H1 (cell line): ENCODE measurements at regions not wholly inside any gene's neighbourhood (a gene's known extent, or its start where the extent isn't known, plus 50 kb on each side); places are given as distances from the start of the nearest gene placed in this dataset.

ENCODE experiments used
- BACH1 ChIP-seq: IDR thresholded peaks from 2 replicates; pipeline ENCODE4 v1.6.1; 2012; ENCODE audit warnings: low read length, improper control_type of control experiment
- CBX8 ChIP-seq: fragments of 300-800, 300-1000 bp; sonication (generic); IDR thresholded peaks from 2 replicates; pipeline ENCODE4 v1.7.1; 2016; ENCODE audit warnings: low read depth, low read length, borderline replicate concordance
- E2F6 ChIP-seq: IDR thresholded peaks from 2 replicates; pipeline ENCODE4 v1.6.1; 2012; ENCODE audit warnings: inconsistent platforms
- KDM4A ChIP-seq: IDR thresholded peaks from one replicate; pipeline ENCODE4 v1.7.1; 2012; ENCODE audit warnings: low read depth, mild to moderate bottlenecking, moderate library complexity, low read length, inconsistent platforms; ENCODE audit not compliant: severe bottlenecking
- SP1 ChIP-seq: IDR thresholded peaks from 2 replicates; pipeline ENCODE4 v1.6.1; 2011; ENCODE audit warnings: low read depth, low read length
- SUZ12 ChIP-seq: fragments of 200-600 bp; sonication (generic); IDR thresholded peaks from 2 replicates; pipeline ENCODE4 v1.6.1; 2012; ENCODE audit warnings: mild to moderate bottlenecking, inconsistent platforms, low read length, moderate library complexity, mixed read lengths

- no peak for TF ChIP-seq SUZ12
- TF ChIP-seq SP1: no peak
- TF ChIP-seq CBX8: no peak
- TF ChIP-seq E2F6: no peak
- no peak for TF ChIP-seq BACH1
- TF ChIP-seq KDM4A: no peak
These were observed 244.4 kb downstream of the NEDD1 start (continued) for GRCh38 chr12:97151481-97151880.
